ENCODE measurements at regions not wholly inside any gene's neighbourhood (a gene's known extent, or its start where the extent isn't known, plus 50 kb on each side); places are given as distances from the start of the nearest gene placed in this dataset.

- TF ChIP-seq, protein P1, sequence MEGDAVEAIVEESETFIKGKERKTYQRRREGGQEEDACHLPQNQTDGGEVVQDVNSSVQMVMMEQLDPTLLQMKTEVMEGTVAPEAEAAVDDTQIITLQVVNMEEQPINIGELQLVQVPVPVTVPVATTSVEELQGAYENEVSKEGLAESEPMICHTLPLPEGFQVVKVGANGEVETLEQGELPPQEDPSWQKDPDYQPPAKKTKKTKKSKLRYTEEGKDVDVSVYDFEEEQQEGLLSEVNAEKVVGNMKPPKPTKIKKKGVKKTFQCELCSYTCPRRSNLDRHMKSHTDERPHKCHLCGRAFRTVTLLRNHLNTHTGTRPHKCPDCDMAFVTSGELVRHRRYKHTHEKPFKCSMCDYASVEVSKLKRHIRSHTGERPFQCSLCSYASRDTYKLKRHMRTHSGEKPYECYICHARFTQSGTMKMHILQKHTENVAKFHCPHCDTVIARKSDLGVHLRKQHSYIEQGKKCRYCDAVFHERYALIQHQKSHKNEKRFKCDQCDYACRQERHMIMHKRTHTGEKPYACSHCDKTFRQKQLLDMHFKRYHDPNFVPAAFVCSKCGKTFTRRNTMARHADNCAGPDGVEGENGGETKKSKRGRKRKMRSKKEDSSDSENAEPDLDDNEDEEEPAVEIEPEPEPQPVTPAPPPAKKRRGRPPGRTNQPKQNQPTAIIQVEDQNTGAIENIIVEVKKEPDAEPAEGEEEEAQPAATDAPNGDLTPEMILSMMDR (IDR thresholded peaks at IDR 0.05) = no peak
- TF ChIP-seq POLR2A (IDR thresholded peaks at IDR 0.05; ENCODE audit: low read depth) (no peak), EP300 (IDR thresholded peaks at IDR 0.05) (no peak)
These were observed 302.0 kb downstream of the EDEM1 start for GRCh38 chr3:5489536-5489935.
